Testis (tissue), 2 donors: ENCODE measurements at regions not wholly inside any gene's neighbourhood (a gene's known extent, or its start where the extent isn't known, plus 50 kb on each side); places are given as distances from the start of the nearest gene placed in this dataset.

ENCODE experiments used
- DNase-seq: peaks from one replicate; pipeline ENCODE4 v3.0.0-alpha.2; 2019
- H3K27ac ChIP-seq, 2 donors: fragments of 200-600 bp; sonication (generic); one replicate each; pipeline ENCODE4 v1.5.1; 2019
- H3K27me3 ChIP-seq: fragments of 200-600 bp; sonication (generic); one replicate; pipeline ENCODE4 v1.5.1; 2019
- H3K36me3 ChIP-seq: fragments of 200-600 bp; sonication (generic); one replicate; pipeline ENCODE4 v1.5.1; 2017; ENCODE audit warnings: low read depth; ENCODE audit errors: missing control alignments
- H3K4me1 ChIP-seq: fragments of 200-600 bp; sonication (generic); one replicate; pipeline ENCODE4 v1.5.1; 2019
- H3K4me3 ChIP-seq, 2 donors: fragments of 200-600 bp; sonication (generic); one replicate each; pipeline ENCODE4 v1.5.1; 2017 to 2019
- H3K9me3 ChIP-seq: fragments of 200-600 bp; sonication (generic); one replicate; pipeline ENCODE4 v1.5.1; 2017
- CTCF ChIP-seq, 3 experiments: fragments of 450-650 bp in 2 of 3; fragments of 200-600 bp in 1 of 3; sonication (generic) in 1 of 3; IDR thresholded peaks; one replicate each; pipeline ENCODE4 v1.5.1; 2016 to 2019; ENCODE audit warnings: antibody characterized with exemption in 3 of 3, mild to moderate bottlenecking in 2 of 3, moderate library complexity in 1 of 3
- POLR2A ChIP-seq: fragments of 450-650 bp; IDR thresholded peaks from one replicate; pipeline ENCODE4 v1.6.1; 2017; ENCODE audit warnings: antibody characterized with exemption, mild to moderate bottlenecking, moderate library complexity
- WGBS, 2 donors: methylation state at CpG; one replicate each; pipeline ENCODE4 v1.1.5; 2018; 5-methylcytosine and 5-hydroxymethylcytosine counted together
- intact Hi-C: fragments of 100-400 bp; cut with DNase I; formaldehyde crosslinking; loops from one replicate; pipeline ENCODE4 v1.15.1; 2023; ENCODE audit warnings: low total_unique reads

- WGBS, 2 donors = 81 to 93% methylated on average over 9 of the region's 9 CpGs
- intact Hi-C loops = no loop called here
Measured at GRCh38 chr1:18572022-18572880, 58.4 kb upstream of the PAX7 start.

GRCh38 chr1:18573170-18573569 lies 57.5 kb upstream of the PAX7 start:
- no peaks in the 10 kb centered on the region for H3K9me3 ChIP-seq
- no peak overlapping the region for H3K27ac ChIP-seq
- intact Hi-C loops = no loop called here
- TF ChIP-seq CTCF (IDR thresholded peaks at IDR 0.05) = no peak
- no peaks in the 10 kb centered on the region for H3K4me1 ChIP-seq
- H3K4me3 ChIP-seq = no peak overlapping the region
- no peaks in the 10 kb centered on the region for H3K27me3 ChIP-seq
- no peak for DNase-seq
- 80 to 84% methylated on average over 8 of the region's 8 CpGs for WGBS, 2 donors
- H3K36me3 ChIP-seq = no peaks in the 10 kb centered on the region

More at GRCh38 chr1:18572022-18572880, 58.4 kb upstream of the PAX7 start:
- TF ChIP-seq POLR2A (no peak), CTCF (IDR thresholded peaks at IDR 0.05) (no peak)
- no peaks in the 10 kb centered on the region for H3K4me1 ChIP-seq
- no peaks in the 10 kb centered on the region for H3K27me3 ChIP-seq
- DNase-seq = no peak
- no peaks in the 10 kb centered on the region for H3K36me3 ChIP-seq
- no peak overlapping the region for H3K4me3 ChIP-seq
- H3K27ac ChIP-seq = no peak overlapping the region
- no peaks in the 10 kb centered on the region for H3K9me3 ChIP-seq

GRCh38 chr1:18574754-18575153 lies 55.9 kb upstream of the PAX7 start:
- H3K36me3 ChIP-seq = no peaks in the 10 kb centered on the region
- H3K9me3 ChIP-seq = no peaks in the 10 kb centered on the region
- no peak overlapping the region for H3K27ac ChIP-seq
- WGBS, 2 donors = 78 to 84% methylated on average over 5 of the region's 5 CpGs
- TF ChIP-seq POLR2A = no peak
- no peak for TF ChIP-seq CTCF (IDR thresholded peaks at IDR 0.05)
- DNase-seq = no peak
- no peaks in the 10 kb centered on the region for H3K4me1 ChIP-seq
- H3K4me3 ChIP-seq = no peak overlapping the region
- H3K27me3 ChIP-seq = no peaks in the 10 kb centered on the region
- intact Hi-C loops = loop anchor here (5.0 kb wide), 1 partner anchor 922 kb away; no protein-coding TSS in a partner anchor

- Histone ChIP-seq H3K36me3 (no peaks in the 10 kb centered on the region), H3K27ac (no peak overlapping the region), H3K27me3 (no peaks in the 10 kb centered on the region), H3K4me3 (no peak overlapping the region), H3K9me3 (no peaks in the 10 kb centered on the region), H3K4me1 (no peaks in the 10 kb centered on the region)
- no peak for TF ChIP-seq POLR2A
- peak; percentile 41 to 79 (median 70) for TF ChIP-seq CTCF (IDR thresholded peaks at IDR 0.05)
- peak; percentile 81 for DNase-seq
- intact Hi-C loops = loop anchor here (5.0 kb wide), 1 partner anchor 923 kb away; no protein-coding TSS in a partner anchor
- 27 to 34% methylated on average over 7 to 8 of the region's 8 CpGs for WGBS, 2 donors
Measured at GRCh38 chr1:18575620-18576019, 55.0 kb upstream of the PAX7 start.
